Gastroesophageal sphincter (tissue), 3 donors: ENCODE measurements at regions not wholly inside any gene's neighbourhood (a gene's known extent, or its start where the extent isn't known, plus 50 kb on each side); places are given as distances from the start of the nearest gene placed in this dataset.

Experiments
- EP300 ChIP-seq: sonication (generic); formaldehyde crosslinking; IDR thresholded peaks from one replicate; pipeline ENCODE4 v1.6.1; 2017; ENCODE audit warnings: antibody characterized with exemption, mild to moderate bottlenecking
- TF ChIP-seq, protein P1 (sequence below), 4 experiments: fragments of 200-600 bp in 2 of 4; fragments of 450-650 bp in 2 of 4; sonication (generic) in 1 of 4; IDR thresholded peaks; one replicate each; pipeline ENCODE4 v1.5.1; 2017 to 2019; ENCODE audit warnings: antibody characterized with exemption in 4 of 4, mild to moderate bottlenecking in 2 of 4, moderate library complexity in 2 of 4

DNA sequence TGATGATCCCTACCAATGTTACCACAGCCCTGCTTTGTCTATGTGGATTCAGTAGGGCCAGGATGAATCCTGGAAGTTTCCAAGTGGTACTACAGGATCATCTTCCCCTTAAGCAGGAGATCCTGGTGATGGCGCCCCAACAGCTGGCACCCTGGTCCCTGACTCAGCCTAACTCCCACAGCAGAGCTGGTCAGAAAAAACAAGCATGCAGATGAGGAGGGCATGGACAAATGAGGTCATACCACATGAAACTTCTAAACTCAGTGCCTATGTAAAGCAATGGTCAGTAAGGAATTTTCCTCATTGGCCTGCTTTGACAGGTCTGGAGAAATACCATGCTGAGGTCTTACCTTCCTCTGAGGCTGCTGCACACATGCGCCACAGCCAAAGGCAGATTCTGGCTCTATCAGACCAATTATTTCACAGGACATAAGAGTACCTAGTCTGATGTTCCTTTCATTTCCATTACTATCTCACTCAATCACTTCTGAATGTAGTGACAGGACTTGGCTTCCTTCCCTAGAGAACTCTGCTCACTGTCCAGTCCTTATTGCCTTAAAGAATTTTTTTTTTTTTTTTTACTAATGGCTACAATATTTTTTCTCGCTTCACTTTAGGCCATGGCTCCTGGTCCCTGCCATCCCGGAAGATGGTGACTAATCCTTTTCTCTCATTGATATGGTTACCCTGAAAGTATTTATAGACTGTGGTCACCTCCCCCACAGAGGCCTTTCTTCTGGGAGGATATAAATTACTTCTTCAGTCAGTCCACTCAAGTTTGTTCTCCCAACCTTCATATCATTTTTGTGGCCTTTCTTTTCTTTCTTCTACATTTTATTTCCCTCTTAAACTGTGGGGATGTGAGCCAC lies 525.2 kb upstream of the PSMD7 start:
- TF ChIP-seq, protein P1, sequence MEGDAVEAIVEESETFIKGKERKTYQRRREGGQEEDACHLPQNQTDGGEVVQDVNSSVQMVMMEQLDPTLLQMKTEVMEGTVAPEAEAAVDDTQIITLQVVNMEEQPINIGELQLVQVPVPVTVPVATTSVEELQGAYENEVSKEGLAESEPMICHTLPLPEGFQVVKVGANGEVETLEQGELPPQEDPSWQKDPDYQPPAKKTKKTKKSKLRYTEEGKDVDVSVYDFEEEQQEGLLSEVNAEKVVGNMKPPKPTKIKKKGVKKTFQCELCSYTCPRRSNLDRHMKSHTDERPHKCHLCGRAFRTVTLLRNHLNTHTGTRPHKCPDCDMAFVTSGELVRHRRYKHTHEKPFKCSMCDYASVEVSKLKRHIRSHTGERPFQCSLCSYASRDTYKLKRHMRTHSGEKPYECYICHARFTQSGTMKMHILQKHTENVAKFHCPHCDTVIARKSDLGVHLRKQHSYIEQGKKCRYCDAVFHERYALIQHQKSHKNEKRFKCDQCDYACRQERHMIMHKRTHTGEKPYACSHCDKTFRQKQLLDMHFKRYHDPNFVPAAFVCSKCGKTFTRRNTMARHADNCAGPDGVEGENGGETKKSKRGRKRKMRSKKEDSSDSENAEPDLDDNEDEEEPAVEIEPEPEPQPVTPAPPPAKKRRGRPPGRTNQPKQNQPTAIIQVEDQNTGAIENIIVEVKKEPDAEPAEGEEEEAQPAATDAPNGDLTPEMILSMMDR (IDR thresholded peaks at IDR 0.05) = no peak
- no peak for TF ChIP-seq EP300
